GM19452 (cell line): ENCODE measurements at regions not wholly inside any gene's neighbourhood (a gene's known extent, or its start where the extent isn't known, plus 50 kb on each side); places are given as distances from the start of the nearest gene placed in this dataset.

Source experiments
- ATAC-seq: cut with Tn5 transposase; IDR thresholded peaks from one replicate; pipeline ENCODE4 v1.9.1; 2021; ENCODE audit not compliant: unreplicated experiment

- ATAC-seq = no peak
Measured at GRCh38 chr14:66152302-66152701, 333.9 kb upstream of the CCDC196 start.

DNA sequence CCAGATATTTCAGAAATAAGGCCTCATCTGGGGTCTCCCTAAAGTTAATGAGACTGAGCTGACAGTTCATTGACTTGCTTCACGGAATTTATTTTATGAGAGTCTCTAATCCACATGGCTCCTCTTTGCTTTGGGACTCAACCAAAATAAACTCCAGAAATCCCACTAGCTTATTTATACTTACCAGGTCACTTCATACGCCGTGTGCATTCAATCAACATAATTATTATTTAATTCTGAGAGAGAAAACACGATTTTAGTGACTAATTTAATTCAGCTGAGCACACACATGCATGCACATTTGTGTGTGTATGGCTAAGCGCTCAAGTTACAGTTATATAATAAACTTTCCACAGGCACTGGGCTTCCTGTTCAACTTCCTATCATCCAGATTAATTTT, 333.4 kb upstream of the CCDC196 start:
- no peak for ATAC-seq

- ATAC-seq = no peak
Measured at GRCh38 chr14:66163023-66163422, 323.1 kb upstream of the CCDC196 start.

DNA sequence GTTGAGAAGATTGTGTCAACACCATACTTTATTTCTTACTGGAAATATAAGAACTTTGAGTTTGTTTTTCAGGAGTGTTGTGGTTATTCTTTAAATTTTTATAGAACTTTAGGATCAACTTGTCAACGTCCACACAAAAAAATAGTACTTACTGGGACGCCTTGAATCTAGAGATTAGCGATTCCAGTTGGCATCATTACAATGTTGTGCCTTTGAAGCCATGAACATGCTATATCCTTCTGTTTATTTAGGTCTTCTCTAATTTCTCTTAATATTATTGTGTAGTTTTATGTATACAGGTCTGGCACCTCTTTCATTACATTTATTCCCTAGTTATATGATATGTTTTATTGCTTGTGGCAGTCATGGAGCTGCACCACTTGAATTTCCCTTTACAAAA, 320.8 kb upstream of the CCDC196 start:
- ATAC-seq = no peak

DNA sequence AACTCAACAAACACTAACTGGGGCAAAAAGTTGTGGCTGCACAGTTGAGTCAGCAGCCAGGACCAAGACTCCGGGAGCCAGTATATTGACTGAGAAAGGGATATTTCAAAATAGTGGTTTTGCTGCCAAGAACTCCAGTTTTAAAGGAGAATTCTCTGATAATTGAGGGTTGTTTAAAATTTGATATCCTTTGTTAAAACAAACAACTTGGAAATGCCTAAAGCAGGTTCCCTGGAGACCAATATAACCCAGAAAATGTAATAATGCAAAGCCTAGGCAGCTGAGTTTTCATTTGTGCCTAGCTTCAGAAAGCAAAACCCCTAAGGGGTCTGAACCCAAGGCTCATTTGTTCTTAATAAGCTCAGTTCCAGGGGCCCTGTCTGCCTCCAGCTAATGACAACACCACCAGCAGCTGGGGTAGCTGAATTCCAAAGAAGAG, 311.7 kb upstream of the CCDC196 start:
- ATAC-seq = no peak

- no peak for ATAC-seq
Measured at GRCh38 chr14:66177935-66178334, 308.2 kb upstream of the CCDC196 start.

- no peak for ATAC-seq
Measured at GRCh38 chr14:66196670-66197069, 289.5 kb upstream of the CCDC196 start.

- no peak for ATAC-seq
Measured at GRCh38 chr14:66197276-66197675, 288.9 kb upstream of the CCDC196 start.

- ATAC-seq = no peak
Measured at GRCh38 chr14:66206554-66206953, 279.6 kb upstream of the CCDC196 start.

DNA sequence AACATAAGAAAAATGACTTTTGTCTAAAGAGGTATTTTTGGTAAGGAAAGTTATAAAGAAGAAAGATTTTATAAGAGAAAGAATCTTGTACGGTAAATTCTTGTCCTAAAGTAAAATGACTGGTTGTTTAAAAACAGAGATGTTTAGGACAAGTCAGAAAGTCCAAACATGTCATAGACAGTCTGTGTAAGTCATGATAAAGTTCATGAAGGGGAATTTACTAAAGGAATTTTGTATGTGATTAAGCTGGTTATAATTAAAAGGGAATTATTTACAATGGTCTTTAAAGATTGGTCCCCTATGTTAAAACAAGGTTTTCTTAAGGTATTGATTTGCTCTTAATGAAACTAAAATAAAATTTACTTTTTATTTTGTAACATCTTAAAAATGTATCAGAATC, 269.4 kb upstream of the CCDC196 start:
- ATAC-seq = no peak

DNA sequence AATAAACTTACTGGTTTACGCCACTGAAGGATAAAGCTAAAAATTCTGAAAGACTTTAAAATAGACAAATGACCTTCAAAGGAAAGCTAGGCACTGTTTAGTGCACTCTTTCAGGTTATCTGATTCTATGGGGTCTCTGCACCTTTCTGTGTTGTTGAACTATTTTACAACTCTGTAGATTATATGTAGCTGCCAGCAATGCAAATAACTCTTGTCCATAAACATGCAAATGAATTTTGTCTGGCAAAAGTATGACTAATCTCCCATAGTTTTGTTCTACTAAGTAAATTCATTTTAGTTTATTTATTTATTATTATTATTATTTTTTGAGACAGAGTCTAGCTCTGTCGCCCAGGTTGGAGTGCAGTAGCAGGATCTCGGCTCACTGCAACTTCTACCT, 266.3 kb upstream of the CCDC196 start:
- no peak for ATAC-seq

DNA sequence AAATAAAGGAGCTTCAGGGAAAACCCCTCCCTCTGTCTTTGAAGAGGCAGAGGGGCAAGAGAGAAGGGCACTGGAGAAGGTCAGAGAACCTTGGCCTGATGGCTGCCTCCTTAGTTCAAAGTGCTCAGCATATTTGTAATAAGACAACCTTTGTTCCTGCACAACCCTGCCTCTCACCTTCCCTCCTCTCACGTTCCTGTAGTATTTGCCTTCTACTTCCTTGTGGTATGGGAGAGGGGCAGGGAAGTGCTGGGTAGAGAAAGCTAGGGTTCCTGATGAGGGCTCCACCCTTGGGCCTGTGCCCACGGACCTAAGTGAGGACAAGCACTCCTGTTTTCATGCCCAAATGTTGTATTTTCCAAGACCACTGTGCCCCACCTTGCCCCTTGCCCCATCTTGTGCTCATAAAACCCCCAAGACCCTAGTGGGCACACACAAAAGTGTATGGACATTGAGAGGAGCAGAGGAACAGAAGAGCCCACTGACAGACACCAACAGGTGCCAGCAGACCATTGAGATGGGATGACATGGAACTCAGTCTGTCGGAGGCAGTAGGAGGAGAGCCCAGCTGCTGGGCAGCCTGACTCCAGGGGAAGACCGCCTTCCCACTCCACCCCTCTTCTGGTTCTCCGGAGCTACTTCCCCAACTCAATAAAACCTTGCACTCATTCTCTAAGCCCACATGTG, 261.5 kb upstream of the CCDC196 start:
- no peak for ATAC-seq

DNA sequence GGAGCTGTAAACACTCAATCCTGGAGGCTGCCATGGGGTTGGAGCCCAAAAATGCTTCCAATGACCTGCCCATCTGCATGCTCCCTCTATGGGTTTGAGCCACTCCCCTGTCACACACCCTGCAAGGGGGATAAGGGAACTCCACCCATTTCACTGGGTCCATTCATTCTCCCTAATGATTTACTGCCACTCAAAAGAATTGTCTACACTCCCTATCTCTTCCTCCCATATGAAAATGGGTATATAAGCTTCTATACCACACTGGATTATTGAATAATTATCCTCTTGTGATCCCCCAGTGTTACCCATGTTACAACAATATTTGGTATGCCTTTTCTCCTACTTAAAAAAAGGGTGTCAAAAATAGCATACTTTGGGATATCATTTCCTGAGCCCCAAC, 260.8 kb upstream of the CCDC196 start:
- ATAC-seq = no peak

DNA sequence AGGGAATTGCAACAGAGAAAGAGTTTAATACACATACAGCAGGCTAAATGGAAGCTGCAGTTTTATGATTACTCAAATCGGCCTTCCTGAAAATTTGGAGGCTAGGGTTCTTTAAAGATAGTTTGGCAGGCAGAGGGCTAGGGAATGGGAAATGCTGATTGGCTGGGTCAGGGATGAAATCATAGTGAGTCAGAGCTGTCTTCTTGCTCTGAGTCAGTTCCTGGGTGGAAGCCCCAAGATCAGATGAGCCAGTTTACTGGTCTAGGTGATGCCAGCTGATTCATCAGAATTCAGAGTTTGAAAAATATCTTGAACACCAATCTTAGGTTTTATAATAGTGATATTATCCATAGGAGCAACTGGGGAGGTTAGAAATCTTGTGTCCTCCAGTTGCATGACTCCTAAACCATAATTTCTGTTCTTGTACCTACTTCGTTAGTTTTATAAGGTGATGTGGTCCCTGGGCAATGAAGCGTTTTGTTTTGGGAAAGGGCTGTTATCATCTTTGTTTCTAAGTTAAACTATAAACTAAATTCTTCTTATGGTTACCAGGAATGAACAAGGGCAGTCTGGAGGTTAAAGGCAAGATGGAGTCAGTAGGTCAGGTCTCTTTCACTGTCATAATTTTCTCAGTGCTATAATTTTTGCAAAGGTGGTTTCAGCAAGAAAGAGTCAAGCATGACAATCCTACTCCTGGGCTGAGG, 257.8 kb upstream of the CCDC196 start:
- ATAC-seq = no peak

- no peak for ATAC-seq
Measured at GRCh38 chr14:66231820-66232219, 254.4 kb upstream of the CCDC196 start.

DNA sequence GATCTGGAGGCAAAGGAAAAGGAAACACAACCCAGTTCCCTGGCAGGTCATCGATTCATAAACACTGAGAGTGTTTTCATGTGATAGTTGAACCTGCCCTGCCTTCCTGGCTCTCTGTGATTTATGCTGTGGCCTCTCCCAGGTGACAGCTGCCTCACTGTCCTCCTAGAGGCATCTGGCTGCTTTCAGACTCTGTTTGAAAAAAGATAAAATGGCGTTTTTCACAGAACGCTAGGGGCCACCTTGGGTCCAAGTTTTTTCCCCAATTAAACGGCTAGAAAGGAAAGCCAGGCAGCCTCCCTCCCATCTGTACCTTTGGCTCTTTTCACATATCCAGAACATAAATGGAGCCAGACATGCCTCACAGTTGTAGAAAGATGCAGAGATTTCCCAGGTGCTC, 252.6 kb upstream of the CCDC196 start:
- no peak for ATAC-seq

- no peak for ATAC-seq
Measured at GRCh38 chr14:66234411-66234810, 251.8 kb upstream of the CCDC196 start.

- no peak for ATAC-seq
Measured at GRCh38 chr14:66237741-66238140, 248.4 kb upstream of the CCDC196 start.

GRCh38 chr14:66238969-66239368, 247.2 kb upstream of the CCDC196 start:
- ATAC-seq = no peak

DNA sequence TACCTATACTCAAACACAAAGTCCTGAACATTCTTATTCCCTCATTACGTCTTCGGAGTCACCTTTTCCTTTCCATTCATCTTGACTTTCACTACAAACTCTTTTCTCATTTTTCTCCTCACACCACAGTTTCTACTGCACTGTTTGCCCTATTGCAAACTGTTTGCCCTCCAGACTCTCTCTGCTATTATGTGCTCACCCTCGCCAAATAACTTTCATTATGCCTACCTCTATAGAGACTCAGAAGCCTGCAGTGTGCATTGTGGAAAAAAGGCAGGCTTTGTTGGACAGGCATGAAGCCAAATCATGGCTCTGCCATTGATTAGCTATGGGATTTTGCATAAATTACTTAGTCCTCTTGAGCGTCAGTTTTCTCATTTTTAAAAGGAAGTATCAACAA, 246.6 kb upstream of the CCDC196 start:
- no peak for ATAC-seq

DNA sequence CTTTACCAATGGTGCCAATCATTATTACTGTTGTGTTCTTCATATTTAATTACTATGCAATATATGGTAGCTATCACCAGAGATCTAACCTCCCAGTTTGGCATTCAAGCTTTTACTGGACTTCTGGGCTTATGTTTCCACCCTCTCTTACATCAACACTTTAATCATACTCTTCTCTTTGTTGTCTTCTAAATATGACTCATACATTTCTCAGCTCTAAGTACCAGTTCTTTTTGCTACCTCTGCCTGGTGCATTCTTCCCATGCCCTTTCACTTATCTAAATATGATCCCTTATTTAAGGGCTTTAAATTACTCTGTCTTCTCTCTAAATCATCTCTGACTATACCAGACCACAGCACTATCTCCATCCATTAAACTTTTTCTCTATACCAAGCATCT, 246.1 kb upstream of the CCDC196 start:
- no peak for ATAC-seq

- ATAC-seq = no peak
Measured at GRCh38 chr14:66242001-66242400, 244.2 kb upstream of the CCDC196 start.

DNA sequence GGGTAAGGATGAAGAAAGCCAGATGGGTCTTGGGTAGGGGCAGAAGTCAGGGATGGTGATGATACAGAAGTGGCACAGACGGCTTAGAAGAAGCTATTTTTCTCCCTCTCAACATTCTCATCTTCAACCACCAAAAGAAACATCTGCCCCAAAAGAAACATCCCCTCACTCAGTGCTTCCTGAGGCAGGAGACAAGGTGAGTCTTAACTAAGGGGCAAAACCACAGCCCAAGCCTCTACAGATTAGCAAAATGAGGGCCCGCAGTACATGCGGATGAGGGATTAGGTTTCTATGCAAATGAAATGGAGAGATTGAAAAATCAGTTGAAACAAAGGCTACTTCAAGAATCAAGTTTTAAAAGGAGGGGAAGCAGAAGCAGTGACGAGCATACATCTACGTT, 241.3 kb upstream of the CCDC196 start:
- no peak for ATAC-seq
